Stimulated activated naive CD8-positive, alpha-beta T cell treated with anti-CD3 and anti-CD28 coated beads, Interleukin-15, Interleukin-2, amounts not matched to agents 100 U/mL and 50 U/mL, for 24 hours (primary cell): ENCODE measurements at regions not wholly inside any gene's neighbourhood (a gene's known extent, or its start where the extent isn't known, plus 50 kb on each side); places are given as distances from the start of the nearest gene placed in this dataset.
A peak's percentile ranks its signal among the peaks of the same experiment; 100 is the strongest.
"Not testable (repeated sequence)": the region's sequence is repeated elsewhere in the genome, so short reads cannot be mapped to it uniquely, and the experiment has no call there.

Experiments used
- ATAC-seq: fragments of 150-1000 bp; cut with Tn5 transposase; one replicate; pipeline ENCODE4 v1.10.0; 2021
- DNase-seq: peaks from one replicate; pipeline ENCODE4 v3.0.0; 2021

DNA sequence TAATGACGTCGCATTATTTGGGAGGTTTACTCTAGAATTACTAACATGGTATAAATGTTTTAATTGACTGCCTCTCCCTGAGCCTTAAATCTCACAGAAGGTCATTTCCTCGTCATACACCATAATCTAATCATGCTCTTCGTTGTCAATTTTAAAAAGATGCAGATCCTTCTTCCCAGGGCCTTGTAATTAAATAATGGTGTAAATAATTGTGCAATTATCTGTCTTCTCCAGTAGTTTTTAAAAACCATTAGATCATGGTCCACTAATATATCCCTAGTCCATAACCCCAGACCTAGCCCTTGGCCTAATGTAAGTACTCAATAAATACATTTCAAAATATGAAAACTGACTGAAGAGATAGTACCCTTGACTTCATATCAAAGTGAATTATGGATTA lies 181.5 kb upstream of the GNAI1 start:
- DNase-seq (no peak), ATAC-seq (no peak)

DNA sequence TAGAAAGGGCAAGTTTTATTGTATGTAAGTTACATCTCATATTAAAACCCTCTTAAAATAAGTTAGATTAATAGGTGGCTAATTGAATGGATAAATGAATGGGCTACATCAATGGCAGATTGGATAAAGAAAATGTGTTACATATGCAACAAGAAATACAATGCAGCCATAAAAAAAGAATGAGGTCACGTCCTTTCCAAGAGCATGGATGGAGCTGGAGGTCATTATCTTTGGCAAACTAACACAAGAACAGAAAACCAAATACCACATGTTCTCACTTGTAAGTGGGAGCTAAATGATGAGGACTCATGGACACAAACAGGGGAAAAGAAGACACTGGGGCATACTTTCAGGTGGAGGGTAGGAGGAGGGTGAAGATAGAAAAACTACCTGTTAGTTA lies 182.2 kb upstream of the GNAI1 start:
- DNase-seq, result no peak
- no peak for ATAC-seq

DNA sequence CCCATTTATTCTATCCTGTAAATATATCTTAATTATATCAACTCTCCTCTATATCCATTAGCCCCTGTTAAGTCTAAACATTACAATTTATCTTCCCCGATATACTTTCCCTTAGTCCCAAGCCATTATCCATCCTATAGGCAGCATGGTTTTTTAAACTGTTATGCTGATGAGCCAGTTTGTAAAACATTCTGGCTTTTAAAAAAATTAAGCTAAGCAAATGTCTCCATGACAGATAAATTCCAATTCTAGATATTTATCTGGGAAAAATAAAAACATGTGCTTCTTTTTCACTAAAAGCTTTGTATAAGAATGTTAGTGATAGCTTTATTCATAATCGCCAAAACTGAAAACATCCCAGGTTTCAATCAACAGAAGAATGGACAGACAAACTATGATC lies 183.2 kb upstream of the GNAI1 start:
- ATAC-seq, result no peak
- no peak for DNase-seq

DNA sequence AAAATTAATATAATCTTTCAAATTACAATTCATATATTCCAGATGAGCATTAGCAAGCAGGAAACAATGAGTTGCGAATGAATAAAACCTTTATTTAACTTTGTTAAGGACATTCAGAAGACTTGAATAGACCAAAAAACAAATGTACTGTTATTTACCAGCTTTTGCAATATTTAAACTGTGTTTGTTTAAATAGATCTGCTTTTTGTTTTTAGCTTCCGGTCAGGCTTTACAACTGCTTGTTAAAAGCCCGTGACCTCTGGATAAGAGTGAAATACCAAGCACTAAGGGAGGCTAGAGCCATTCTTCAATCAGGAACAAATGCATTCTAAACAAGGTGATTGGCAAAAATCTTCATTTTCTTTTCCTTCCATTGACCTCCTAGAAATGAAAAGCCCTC lies 184.9 kb upstream of the GNAI1 start:
- no peak for DNase-seq
- no peak for ATAC-seq

DNA sequence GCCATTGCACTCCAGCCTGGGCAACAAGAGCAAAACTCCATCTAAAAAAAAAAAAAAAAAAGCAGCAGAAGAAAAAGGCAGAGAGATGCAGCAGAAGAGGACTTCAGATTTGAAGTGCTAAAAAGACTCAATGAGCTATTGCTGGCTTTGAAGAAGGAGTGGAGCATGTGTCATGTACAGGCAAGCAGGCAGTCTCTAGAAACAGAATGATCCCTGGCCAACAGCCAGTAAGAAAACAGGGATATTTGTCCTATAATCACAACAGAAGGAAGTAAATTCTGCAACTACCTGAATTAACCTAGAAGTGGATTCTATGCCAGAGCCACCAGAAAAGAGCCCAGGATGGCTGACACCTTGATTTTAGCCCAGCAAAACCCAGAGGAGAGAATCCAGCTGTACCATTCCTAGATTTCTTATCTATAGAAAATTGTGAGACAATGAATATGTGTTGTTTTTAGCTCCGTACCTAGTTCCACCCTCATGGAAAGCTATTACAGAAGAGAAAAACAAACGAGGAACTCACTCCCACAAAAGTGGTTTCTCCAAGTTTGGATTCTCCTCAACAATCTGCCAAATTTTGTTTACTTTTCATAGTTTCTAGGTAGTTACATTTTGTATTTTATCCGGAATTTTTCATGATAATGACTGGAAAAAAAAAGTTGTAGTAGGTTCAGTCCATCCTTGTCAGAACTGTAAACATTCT lies 198.2 kb upstream of the GNAI1 start:
- DNase-seq (no peak), ATAC-seq (no peak)

DNA sequence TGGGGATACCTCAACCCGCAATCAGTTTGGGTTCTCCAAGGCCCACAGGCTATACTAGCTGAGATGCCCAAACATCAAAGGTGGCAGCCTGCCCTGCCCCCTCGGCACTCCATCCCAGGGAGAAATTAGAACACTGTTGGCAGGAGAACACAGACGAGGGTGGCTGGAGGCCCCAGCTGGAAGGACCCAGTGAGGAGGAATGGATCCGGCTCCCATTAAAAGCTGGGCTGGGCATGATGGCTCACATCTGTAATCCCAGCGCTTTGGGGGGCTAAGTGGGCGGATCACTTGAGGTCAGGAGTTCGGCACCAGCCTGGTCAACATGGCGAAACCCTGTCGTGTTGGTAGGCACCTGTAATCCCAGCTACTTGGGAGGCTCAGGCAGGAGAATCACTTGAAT lies 199.9 kb upstream of the GNAI1 start:
- ATAC-seq (no peak), DNase-seq (no peak)

DNA sequence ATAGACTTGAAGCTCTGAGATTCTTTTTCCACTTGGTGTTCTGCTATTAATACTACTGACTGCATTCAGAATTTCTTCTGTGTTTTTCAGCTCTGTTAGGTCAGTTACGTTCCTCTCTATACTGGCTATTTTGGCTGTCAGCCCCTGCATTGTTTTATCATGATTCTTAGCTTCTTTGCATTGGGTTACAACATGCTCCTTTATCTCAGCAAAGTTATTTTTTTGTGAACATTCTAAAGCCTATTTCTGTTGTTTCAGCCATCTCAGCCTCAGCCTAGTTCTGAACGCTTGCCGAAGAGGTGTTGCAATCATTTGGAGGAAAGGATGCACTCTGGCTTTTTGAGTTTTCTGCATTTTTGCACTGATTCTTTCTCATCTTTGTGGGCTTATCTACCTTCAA lies 201.5 kb upstream of the GNAI1 start:
- ATAC-seq (no peak), DNase-seq (no peak)

DNA sequence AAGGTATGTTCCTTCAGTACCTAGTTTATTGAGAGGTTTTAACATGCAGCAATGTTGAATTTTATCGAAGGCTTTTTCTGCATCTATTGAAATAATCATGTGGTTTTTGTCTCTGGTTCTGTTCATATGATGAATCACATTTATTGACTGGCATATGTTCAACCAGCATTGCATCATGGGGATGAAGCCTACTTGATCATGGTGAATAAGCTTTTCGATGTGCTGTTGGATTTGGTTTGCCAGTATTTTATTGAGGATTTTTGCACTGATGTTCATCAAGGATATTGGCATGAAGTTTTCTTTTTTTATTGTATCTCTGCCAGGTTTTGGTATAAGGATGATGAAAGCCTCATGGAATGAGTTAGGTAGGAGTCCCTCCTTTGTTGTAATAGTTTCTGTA lies 204.0 kb upstream of the GNAI1 start:
- DNase-seq, result no peak
- ATAC-seq, result no peak

DNA sequence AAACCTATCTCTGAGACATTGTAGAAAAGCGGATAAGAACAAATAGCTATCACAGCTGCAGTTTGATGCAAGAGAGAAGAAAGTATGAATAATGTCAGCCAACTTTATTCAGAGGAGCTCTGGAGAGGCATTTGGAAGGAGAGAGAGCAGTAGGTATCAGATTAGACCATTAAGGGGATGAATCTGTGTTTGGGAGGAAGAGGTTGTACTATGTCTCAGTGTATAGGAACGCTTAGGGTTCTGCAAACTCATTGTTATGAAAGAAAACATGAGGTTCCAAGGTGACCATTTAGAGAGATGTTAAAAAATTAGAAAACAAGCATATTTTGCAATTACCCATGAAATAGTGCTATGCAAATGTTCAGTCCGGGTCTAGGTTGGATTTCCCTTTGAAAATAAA lies 207.5 kb upstream of the GNAI1 start:
- ATAC-seq (no peak), DNase-seq (no peak)

DNA sequence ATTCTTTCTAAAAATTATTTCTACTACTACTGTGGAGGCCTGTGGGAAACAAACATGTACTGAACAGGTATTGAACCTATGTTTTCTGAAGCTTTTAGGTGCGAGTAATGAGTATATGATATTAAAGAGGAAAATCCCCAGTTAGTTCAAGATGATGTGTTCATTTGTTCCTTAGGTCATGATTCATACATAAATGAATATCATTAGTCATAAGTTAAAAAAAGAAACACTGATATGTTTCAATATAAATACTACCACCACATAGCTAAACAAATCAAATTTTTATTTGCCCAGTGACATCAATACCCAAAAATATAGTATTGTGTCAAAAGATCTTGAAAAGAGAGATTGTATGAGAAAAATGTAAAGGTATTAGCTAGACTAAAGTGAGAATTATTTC lies 210.7 kb upstream of the GNAI1 start:
- no peak for ATAC-seq
- no peak for DNase-seq

DNA sequence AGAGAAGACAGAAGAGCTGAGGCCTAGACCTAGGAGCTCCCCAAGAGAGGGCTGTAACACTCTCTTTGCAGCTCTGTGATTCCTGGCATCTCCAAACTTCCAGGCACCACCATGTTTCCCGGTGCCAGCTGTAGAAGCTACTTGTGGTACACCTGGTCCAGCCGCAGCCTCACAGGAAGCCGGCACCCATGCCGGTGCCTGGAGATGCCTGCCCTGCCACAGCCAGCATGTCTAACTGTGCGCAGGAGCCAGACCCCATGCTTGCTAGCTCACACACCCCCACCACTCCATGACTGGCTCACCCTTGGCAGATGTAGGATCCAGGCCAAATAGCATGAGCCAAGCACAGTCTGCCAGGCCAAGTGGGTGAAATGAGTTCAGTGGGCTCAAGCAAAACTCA lies 211.7 kb upstream of the GNAI1 start:
- ATAC-seq (no peak), DNase-seq (no peak)

DNA sequence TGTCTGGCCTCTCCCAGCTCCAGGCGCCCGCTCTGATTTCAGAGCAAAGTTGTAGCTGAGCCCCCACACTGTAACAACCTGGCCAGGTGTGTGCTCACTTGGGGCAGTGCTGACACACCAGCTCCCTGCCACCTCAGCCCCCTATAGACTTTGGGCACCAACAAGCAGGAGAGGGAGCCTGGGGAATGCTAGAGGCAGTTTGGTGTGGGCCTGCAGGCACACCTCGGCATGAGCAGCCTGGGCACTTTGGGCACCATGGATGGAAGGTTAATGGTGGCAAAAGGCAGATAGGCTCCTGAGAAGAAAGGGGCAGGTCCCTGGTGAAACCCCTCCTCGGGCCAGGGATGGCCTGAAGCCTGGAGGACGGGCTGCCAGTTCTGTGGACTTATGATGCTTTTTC lies 212.7 kb upstream of the GNAI1 start:
- no peak for ATAC-seq
- no peak for DNase-seq

DNA sequence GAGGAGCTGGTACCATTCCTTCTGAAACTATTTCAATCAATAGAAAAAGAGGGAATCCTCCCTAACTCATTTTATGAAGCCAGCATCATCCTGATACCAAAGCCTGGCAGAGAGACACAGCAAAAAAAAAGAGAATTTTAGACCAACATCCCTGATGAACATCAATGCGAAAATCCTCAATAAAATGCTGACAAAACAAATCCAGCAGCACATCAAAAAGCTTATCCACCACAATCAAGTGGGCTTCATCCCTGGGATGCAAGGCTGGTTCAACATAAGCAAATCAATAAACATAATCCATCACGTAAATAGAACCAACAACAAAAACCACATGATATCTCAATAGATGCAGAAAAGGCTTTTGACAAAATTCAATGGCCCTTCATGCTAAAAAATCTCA lies 216.0 kb upstream of the GNAI1 start:
- ATAC-seq, DNase-seq: not testable (repeated sequence)

DNA sequence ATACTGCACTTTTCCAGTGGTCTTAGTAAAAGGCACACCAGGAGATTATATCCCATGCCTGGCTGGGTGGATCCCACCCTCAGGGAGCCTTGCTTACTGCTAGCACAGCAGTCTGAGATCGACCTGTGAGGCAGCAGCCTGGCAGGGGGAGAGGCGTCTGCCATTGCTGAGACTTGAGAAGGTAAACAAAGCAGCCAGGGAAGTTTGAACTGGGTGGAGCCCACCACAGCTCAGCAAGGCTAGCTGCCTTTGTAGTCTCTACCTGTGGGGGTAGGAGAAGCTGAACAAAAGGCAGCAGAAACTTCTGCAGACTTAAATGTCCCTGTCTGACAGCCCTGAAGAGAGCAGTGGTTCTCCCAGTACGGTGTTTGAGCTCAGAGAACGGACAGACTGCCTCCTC lies 219.3 kb upstream of the GNAI1 start:
- not testable (repeated sequence) for DNase-seq, ATAC-seq

DNA sequence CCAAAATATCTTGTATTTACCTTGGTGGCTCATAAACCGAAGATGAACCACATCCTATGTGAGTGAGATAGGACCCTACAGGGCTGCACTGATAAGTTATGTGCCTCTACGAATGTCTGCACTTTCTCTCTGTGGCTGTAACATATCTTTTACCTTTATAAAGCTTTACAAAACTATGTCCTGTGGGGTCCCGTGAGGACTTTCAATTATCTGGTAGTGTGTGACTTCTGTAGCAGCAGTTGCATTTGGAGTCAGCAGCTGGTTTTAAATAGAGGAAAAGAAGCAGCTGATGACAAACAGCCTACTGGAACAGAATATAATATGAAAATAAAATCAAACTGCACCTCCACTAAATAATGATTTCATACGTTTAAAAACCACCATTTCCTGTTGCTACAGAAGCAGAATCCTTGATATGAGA lies 222.4 kb upstream of the GNAI1 start:
- ATAC-seq (peak; percentile 43), DNase-seq (no peak)

DNA sequence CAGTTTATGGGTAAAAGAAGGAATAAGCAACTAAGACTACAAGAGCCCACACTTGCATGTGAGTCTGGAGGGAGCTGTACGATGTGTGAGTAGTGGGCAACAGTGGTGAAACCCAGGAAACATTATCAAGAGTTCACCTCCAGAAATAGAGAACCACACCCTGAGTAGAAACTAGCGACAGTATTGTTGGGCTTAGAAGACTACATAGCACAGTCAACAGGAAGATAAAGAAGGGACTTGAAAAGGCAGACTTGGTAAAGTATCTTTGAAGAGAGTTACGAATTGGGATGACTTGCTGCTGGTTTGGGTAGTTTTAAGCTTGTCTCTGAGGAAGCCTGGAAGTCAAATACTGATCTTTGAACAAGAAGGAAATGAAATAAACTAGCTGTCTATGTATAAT lies 223.2 kb upstream of the GNAI1 start:
- ATAC-seq, result no peak
- DNase-seq, result no peak

DNA sequence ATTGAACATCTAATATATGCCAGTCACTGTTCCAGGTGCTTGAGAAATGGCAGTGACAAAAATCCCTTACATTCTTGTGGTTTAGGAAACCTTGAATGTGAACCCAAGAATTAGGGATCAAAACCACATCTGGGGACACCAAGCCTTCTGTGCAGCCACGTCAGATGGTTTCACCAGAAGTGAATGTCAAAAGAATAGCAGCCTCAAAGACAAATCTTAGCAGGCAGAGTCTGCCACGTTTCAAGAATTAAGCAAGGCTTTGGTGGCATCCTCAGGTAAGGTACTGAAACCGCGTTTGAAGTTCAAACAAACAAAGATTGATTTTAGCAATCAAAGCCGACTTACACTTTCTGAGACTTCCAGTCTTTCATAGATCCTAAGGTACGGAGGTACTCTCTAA lies 225.5 kb upstream of the GNAI1 start:
- ATAC-seq (no peak), DNase-seq (no peak)

DNA sequence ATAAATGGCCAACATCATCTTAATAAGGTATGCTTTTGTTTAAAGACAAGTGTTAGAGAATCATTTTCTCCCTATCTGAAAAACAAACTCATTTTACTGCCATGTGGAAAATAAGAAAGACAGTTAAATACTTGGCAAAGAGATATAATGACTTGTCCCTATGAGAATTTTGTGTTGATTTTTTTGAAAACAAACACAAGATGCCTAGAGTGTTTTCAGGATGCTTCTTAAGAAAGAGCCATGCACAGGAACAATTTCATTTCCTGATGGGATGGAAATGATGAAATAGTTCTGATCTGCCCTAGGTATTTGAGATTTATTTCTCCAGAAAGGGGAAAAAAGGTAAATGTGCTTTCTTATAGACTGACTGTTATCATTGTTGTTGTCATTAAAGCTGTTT lies 237.5 kb upstream of the GNAI1 start:
- ATAC-seq (no peak), DNase-seq (no peak)

DNA sequence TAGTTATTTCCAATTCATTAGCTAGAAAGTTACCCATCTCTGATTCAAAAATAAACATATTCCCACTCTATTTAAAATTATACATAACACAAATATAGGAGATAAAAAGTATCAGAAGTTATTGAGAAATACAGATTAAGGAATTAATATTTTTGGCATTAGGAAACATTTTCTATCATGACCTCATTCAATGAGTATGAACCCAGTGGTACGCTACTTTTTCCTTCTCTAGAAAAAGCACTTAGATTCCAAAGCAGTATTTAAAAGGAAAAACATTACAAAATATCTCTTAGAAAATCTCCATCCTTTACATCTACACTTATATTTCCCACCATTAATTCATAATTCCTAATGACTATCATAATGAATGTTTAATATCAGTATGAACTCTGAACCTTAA lies 240.6 kb upstream of the GNAI1 start:
- ATAC-seq, result no peak
- no peak for DNase-seq

DNA sequence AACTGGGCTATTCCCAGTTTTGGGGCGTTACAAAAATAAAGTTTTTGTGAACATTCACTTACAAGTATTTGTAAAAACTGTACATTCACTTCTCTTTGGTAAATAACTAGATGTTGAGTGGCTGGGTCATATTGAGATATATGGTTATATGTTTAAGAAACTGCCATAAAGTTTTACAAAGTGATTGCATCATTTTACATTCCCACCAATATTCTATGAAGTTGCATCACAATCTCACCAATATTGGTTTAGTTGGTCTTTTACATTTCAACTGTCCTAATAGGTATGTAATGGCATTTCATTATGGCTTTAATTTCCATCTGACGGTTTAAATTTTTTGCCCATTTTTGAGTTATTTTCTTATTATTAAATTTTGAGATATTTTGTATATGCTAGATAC lies 251.7 kb upstream of the GNAI1 start:
- DNase-seq, result no peak
- ATAC-seq, result no peak

DNA sequence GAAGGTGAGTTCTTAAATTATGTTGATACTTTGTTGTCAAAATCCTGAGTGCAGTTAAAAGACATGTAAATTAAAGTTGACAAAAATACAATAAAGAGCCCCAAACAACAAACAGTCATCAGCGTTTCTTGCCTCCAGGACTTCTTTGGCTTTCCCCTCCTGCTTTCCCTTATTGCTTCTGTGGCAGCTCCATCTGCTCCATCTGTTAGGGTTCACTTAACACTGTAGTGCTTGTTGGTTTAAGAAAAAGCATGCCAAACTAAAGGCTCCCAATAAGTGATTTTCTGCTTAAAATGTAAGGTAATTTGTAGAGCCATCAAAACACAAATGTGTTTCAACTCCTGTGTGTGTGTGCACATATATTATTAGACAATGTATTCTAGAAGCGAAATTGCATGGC lies 254.3 kb upstream of the GNAI1 start:
- DNase-seq (no peak), ATAC-seq (no peak)

DNA sequence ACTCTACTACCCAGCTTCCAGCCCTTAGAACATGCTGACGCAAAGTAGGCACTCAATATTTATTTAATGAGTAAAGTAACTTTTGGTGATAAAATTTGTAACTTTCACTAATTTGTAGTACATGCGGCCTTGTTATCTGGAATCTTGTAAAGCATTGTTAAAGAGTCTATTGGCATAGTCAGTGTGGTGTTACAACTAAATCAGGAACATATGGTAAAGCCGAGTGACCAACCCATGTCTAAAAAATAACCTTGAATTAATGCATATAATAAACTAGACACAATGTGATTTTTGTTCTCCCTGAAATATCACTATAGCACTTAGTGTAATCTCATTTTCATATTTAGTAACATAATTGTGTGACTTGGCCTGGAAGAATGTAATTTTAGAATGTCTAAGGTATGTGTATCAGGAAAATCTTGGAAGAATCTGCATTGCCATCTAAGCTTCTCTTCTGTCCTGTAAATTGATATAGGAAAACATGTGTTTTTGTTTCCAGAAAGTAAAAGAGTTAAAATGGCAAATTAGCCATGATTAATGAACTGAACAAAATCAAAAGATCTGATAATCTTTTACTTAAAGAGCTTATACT lies 256.7 kb upstream of the GNAI1 start:
- no peak for ATAC-seq
- DNase-seq, result no peak

DNA sequence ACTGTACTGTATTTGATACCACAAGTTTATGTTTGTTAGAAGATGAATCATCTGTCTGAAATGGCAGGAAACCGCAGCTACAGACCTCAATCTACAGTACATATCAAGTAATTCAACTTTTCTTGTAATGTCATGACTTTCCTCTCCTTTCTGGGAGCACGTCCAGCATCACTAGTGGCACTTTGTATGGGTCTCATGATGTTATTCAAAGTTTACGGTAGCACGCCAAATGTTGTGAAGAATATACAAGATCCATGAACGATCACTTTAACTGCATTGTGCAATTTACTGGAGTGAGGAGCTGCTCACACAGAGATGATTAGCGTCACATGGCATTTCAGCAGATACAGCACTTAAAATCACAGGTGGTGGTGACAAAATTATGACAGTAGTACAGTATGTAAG lies 257.8 kb upstream of the GNAI1 start:
- DNase-seq (no peak), ATAC-seq (no peak)

DNA sequence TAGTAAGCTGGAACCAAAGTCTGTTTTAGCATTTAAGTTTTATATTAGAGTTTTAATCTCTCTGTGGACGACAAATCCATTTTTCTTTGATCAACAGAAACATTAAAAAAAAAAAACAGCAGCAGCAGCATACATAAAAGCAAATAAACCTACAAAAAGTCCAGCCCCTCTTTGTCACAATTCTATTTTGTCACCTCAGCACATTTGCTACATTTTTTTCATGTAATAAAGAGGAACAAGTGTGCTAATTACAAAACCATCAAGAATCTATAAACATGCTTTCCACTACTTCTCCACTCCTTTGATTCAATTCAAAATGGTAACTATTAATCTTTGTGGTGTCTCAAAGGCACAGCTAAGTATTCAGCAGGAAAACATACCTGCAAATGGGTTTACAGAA lies 259.8 kb upstream of the GNAI1 start:
- DNase-seq (no peak), ATAC-seq (no peak)

DNA sequence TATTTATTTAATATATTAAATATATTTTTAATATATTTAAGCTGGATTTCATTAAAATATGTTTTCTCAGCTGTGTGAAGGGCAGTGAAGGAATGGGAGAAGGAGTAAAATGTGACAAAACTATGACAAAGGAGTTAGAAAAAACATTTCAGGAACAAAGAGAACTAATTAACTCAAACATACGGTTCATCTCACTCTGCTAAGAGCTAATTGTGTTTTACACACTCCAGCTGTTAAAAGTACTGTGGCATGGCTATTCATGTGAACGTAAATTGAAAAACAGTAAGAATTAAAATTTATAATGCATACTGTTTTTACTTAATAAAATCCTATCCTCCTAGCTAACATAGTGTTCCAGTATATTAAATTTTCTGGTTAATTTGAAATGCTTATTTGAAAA lies 262.5 kb upstream of the GNAI1 start:
- ATAC-seq, result no peak
- DNase-seq, result no peak
